DOHH2 (cell line): ENCODE measurements at regions not wholly inside any gene's neighbourhood (a gene's known extent, or its start where the extent isn't known, plus 50 kb on each side); places are given as distances from the start of the nearest gene placed in this dataset.

ENCODE experiments used
- H3F3A ChIP-seq: fragments of 200-600 bp; sonication (generic), shearing (Covaris generic); 2 replicates; pipeline ENCODE4 v1.6.0; 2016; ENCODE audit warnings: antibody characterized with exemption, mild to moderate bottlenecking; ENCODE audit not compliant: control insufficient read depth, insufficient read depth
- H3K27ac ChIP-seq: fragments of 200-600 bp; sonication (generic); 2 replicates; pipeline ENCODE4 v1.5.1; 2014; ENCODE audit warnings: low read depth, mild to moderate bottlenecking, low read length, moderate library complexity
- H3K27me3 ChIP-seq: fragments of 200-600 bp; sonication (generic); 2 replicates; pipeline ENCODE4 v1.6.1; 2014; ENCODE audit warnings: mild to moderate bottlenecking, low read length, mixed read lengths; ENCODE audit not compliant: control insufficient read depth
- H3K36me3 ChIP-seq: fragments of 200-600 bp; sonication (generic); 2 replicates; pipeline ENCODE4 v1.6.1; 2014; ENCODE audit warnings: mild to moderate bottlenecking, low read length, moderate library complexity, mixed read lengths; ENCODE audit not compliant: control insufficient read depth
- H3K4me1 ChIP-seq: fragments of 200-600 bp; sonication (generic); 2 replicates; pipeline ENCODE4 v1.6.1; 2014; ENCODE audit warnings: mild to moderate bottlenecking, low read length, mixed read lengths; ENCODE audit not compliant: control insufficient read depth
- H3K4me2 ChIP-seq: fragments of 200-600 bp; sonication (generic); 2 replicates; pipeline ENCODE4 v1.6.0; 2014; ENCODE audit warnings: mild to moderate bottlenecking, low read length, moderate library complexity
- H3K4me3 ChIP-seq: fragments of 200-600 bp; sonication (generic); 2 replicates; pipeline ENCODE4 v1.5.1; 2014; ENCODE audit warnings: mild to moderate bottlenecking, low read length, mixed read lengths
- H3K79me2 ChIP-seq: fragments of 200-600 bp; sonication (generic); 2 replicates; pipeline ENCODE4 v1.6.1; 2014; ENCODE audit warnings: mild to moderate bottlenecking, low read length, mixed read lengths; ENCODE audit not compliant: control insufficient read depth
- H3K9me2 ChIP-seq: fragments of 200-600 bp; sonication (generic); replicated peaks from 2 replicates; pipeline ENCODE4 v1.6.1; 2014; ENCODE audit warnings: mild to moderate bottlenecking, low read length, mixed read lengths; ENCODE audit not compliant: control insufficient read depth
- H3K9me3 ChIP-seq: fragments of 200-600 bp; sonication (generic); 2 replicates; pipeline ENCODE4 v1.6.1; 2014; ENCODE audit warnings: antibody characterized with exemption, low read length, mixed read lengths; ENCODE audit not compliant: control insufficient read depth, insufficient read depth
- H4K20me1 ChIP-seq: fragments of 200-600 bp; sonication (generic); 2 replicates; pipeline ENCODE4 v1.6.0; 2014; ENCODE audit warnings: low read depth, mild to moderate bottlenecking, antibody characterized with exemption, low read length, moderate library complexity; ENCODE audit not compliant: control insufficient read depth, insufficient read depth
- CTCF ChIP-seq: fragments of 200-600 bp; sonication (generic); IDR thresholded peaks from one replicate; pipeline ENCODE4 v1.5.1; 2014; ENCODE audit warnings: antibody characterized with exemption, mild to moderate bottlenecking, low read depth, low read length; ENCODE audit not compliant: poor library complexity, severe bottlenecking
- EZH2phosphoT487 ChIP-seq: fragments of 200-600 bp; sonication (generic); IDR thresholded peaks from 2 replicates; pipeline ENCODE4 v1.6.1; 2017; ENCODE audit warnings: borderline replicate concordance, mild to moderate bottlenecking, antibody characterized with exemption, low read length, moderate library complexity, mixed read lengths

- H3K4me1 ChIP-seq = no peaks in the 10 kb centered on the region
- H3K9me3 ChIP-seq = no peaks in the 10 kb centered on the region
- no peaks in the 10 kb centered on the region for H3K36me3 ChIP-seq
- no peak for TF ChIP-seq CTCF
- no peak for TF ChIP-seq EZH2phosphoT487
- H4K20me1 ChIP-seq = no peaks in the 10 kb centered on the region
- no peaks in the 10 kb centered on the region for H3K9me2 ChIP-seq
- H3K27ac ChIP-seq = no peak overlapping the region
- no peaks in the 10 kb centered on the region for H3F3A ChIP-seq
- H3K4me3 ChIP-seq = no peak overlapping the region
- H3K27me3 ChIP-seq = no peaks in the 10 kb centered on the region
- no peaks in the 10 kb centered on the region for H3K79me2 ChIP-seq
- no peak overlapping the region for H3K4me2 ChIP-seq
Observed at GRCh38 chr6:10332111-10332510, 82.8 kb downstream of the TFAP2A start.

GRCh38 chr6:10331334-10331968, 83.4 kb downstream of the TFAP2A start:
- Histone ChIP-seq H3K4me2 (no peak overlapping the region), H3K79me2 (no peaks in the 10 kb centered on the region), H3K36me3 (no peaks in the 10 kb centered on the region), H3K27me3 (no peaks in the 10 kb centered on the region), H3K27ac (no peak overlapping the region), H3K9me3 (no peaks in the 10 kb centered on the region), H3K9me2 (no peaks in the 10 kb centered on the region), H4K20me1 (no peaks in the 10 kb centered on the region), H3F3A (no peaks in the 10 kb centered on the region), H3K4me1 (no peaks in the 10 kb centered on the region), H3K4me3 (no peak overlapping the region)
- TF ChIP-seq CTCF (no peak), EZH2phosphoT487 (no peak)

- no peaks in the 10 kb centered on the region for H3F3A ChIP-seq
- H3K27ac ChIP-seq = no peak overlapping the region
- H3K4me2 ChIP-seq = no peak overlapping the region
- no peaks in the 10 kb centered on the region for H3K79me2 ChIP-seq
- no peaks in the 10 kb centered on the region for H3K4me1 ChIP-seq
- no peaks in the 10 kb centered on the region for H4K20me1 ChIP-seq
- H3K9me3 ChIP-seq = no peaks in the 10 kb centered on the region
- H3K9me2 ChIP-seq = no peaks in the 10 kb centered on the region
- no peaks in the 10 kb centered on the region for H3K27me3 ChIP-seq
- no peak for TF ChIP-seq EZH2phosphoT487
- TF ChIP-seq CTCF = no peak
- no peak overlapping the region for H3K4me3 ChIP-seq
- H3K36me3 ChIP-seq = no peaks in the 10 kb centered on the region
Observed at GRCh38 chr6:10330515-10330914, 84.4 kb downstream of the TFAP2A start.
